ENCODE measurements at regions not wholly inside any gene's neighbourhood (a gene's known extent, or its start where the extent isn't known, plus 50 kb on each side); places are given as distances from the start of the nearest gene placed in this dataset.

DNA sequence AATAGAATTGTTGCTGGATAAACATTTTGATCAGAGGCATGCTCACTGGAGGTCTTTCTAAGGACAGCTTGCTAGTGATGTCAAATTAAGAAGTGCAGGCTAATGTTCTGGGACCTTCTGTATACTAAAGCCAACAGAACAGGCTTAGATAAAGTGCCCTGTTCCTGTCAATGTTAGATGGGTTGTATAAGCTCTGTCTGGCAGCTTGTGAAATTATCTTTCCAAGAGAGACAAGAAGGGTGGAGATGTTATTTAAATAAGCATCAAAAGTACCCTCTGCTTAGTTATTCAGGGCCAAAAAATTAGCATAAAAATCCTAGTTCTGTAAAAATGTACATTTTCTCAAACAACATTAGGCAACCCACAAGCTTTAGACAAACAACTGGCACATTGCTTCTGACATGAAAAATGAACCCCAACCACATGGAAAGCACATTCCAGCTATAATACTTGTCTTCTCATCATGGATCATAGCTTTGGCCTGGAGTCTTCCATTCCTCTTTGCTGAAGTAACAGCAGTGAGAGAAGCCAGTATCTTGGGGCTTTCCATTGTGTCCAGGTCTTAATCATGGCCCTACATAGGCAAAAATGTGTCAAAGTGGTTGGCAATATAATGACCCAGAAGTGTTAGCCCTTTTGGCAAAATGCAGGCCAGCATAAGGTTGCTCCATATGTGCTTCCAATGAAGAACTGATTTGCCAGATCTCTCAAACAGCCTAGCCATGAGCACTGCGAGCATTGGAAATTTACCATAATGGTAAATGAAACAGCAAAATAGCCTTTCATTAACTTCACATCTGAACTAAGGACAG is 478.1 kb upstream of the ZNF804A start:
- no peak overlapping the region for H3K4me3 ChIP-seq (ENCODE audit: low read length)
- Mint-ChIP-seq H3K36me3 (ENCODE audit: low read depth) (no peaks in the 10 kb centered on the region), H3K27me3 (no peaks in the 10 kb centered on the region), H3K27ac (no peak overlapping the region), H3K4me1 (ENCODE audit: low read depth) (no peaks in the 10 kb centered on the region), H3K9me3 (peaks cover 8% of the 10 kb centered on the region), H3K4me3 (no peak overlapping the region)
- ATAC-seq (ENCODE audit: poor library complexity) (no peak), DNase-seq (no peak)
- H3K9me3 ChIP-seq (ENCODE audit: control insufficient read depth in 1 of 2, insufficient read depth in 1 of 2, low read length in 2 of 2), result peaks cover 0 to 3% of the 10 kb centered on the region in 2 experiments
- POLR2A ChIA-PET, result no interaction called here
- no peaks in the 10 kb centered on the region for H3K4me1 ChIP-seq (ENCODE audit: insufficient read depth, low read length)
- no peak overlapping the region for H3K27ac ChIP-seq (ENCODE audit: low read depth in 1 of 2, low read length in 2 of 2)
- intact Hi-C loops (cut with DNase I, micrococcal nuclease), result no loop called here
- H3K27me3 ChIP-seq (ENCODE audit: control insufficient read depth in 1 of 2, insufficient read depth in 2 of 2, low read length in 2 of 2), result no peaks in the 10 kb centered on the region
- TF ChIP-seq, protein P1, sequence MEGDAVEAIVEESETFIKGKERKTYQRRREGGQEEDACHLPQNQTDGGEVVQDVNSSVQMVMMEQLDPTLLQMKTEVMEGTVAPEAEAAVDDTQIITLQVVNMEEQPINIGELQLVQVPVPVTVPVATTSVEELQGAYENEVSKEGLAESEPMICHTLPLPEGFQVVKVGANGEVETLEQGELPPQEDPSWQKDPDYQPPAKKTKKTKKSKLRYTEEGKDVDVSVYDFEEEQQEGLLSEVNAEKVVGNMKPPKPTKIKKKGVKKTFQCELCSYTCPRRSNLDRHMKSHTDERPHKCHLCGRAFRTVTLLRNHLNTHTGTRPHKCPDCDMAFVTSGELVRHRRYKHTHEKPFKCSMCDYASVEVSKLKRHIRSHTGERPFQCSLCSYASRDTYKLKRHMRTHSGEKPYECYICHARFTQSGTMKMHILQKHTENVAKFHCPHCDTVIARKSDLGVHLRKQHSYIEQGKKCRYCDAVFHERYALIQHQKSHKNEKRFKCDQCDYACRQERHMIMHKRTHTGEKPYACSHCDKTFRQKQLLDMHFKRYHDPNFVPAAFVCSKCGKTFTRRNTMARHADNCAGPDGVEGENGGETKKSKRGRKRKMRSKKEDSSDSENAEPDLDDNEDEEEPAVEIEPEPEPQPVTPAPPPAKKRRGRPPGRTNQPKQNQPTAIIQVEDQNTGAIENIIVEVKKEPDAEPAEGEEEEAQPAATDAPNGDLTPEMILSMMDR (IDR thresholded peaks at IDR 0.05), result no peak
- no peaks in the 10 kb centered on the region for H3K36me3 ChIP-seq (ENCODE audit: insufficient read depth, low read length)
- CTCF ChIA-PET, result no interaction called here

DNA sequence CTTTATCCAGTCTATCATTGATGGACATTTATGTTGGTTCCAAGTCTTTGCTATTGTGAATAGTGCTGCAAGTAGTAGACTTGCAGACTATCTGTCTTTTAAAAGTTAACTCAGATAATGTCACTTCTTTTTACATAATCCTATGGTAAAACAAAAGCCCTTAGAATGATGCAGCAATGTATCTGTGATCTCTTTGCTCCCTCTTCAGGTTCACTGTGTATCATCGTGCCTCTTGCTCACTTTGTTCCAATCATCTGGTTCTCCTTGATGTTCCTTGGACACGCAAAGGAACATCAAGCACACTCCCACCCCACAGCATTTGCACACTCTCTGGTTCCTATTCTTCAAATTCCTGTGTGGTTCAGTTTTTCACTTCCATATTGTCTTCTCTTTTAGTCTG is 472.5 kb upstream of the ZNF804A start:
- Mint-ChIP-seq H3K27ac (no peak overlapping the region), H3K36me3 (ENCODE audit: low read depth) (no peaks in the 10 kb centered on the region), H3K9me3 (no peaks in the 10 kb centered on the region), H3K4me3 (no peak overlapping the region), H3K4me1 (ENCODE audit: low read depth) (no peaks in the 10 kb centered on the region), H3K27me3 (no peaks in the 10 kb centered on the region)
- Histone ChIP-seq H3K36me3 (ENCODE audit: insufficient read depth, low read length) (no peaks in the 10 kb centered on the region), H3K4me3 (ENCODE audit: low read length) (no peak overlapping the region), H3K27ac (ENCODE audit: low read depth in 1 of 2, low read length in 2 of 2) (no peak overlapping the region), H3K27me3 (ENCODE audit: control insufficient read depth in 1 of 2, insufficient read depth in 2 of 2, low read length in 2 of 2) (no peaks in the 10 kb centered on the region), H3K4me1 (ENCODE audit: insufficient read depth, low read length) (no peaks in the 10 kb centered on the region), H3K9me3 (ENCODE audit: control insufficient read depth in 1 of 2, insufficient read depth in 1 of 2, low read length in 2 of 2) (no peaks in the 10 kb centered on the region)
- ATAC-seq (ENCODE audit: poor library complexity) (no peak), DNase-seq (no peak)
- TF ChIP-seq, protein P1 (IDR thresholded peaks at IDR 0.05), result no peak
- CTCF ChIA-PET, result no interaction called here
- POLR2A ChIA-PET, result no interaction called here
- intact Hi-C loops (cut with DNase I, micrococcal nuclease), result no loop called here

DNA sequence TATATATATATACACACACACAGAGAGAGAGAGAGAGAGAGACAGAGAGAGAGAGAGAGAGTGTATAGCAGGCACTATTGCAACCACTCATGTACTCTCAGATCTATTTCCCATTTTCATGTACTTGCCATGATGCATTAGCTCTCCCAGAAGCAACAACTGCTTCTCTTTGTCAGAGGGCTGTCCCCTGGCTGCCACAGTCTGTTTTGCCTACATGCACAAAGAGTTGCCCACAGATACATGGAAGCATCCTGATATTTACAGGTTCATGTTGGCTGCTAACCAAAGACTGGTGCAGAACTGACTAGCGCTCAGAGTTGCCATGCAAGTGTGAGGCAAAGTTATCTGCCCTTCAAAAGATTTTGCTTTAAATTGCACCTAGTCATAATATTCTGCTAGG is 469.3 kb upstream of the ZNF804A start:
- Histone ChIP-seq H3K4me3 (ENCODE audit: low read length) (no peak overlapping the region), H3K36me3 (ENCODE audit: insufficient read depth, low read length) (no peaks in the 10 kb centered on the region), H3K27me3 (ENCODE audit: control insufficient read depth in 1 of 2, insufficient read depth in 2 of 2, low read length in 2 of 2) (no peaks in the 10 kb centered on the region), H3K27ac (ENCODE audit: low read depth in 1 of 2, low read length in 2 of 2) (no peak overlapping the region), H3K9me3 (ENCODE audit: control insufficient read depth in 1 of 2, insufficient read depth in 1 of 2, low read length in 2 of 2) (peaks cover 0 to 4% of the 10 kb centered on the region in 2 experiments), H3K4me1 (ENCODE audit: insufficient read depth, low read length) (no peaks in the 10 kb centered on the region)
- ATAC-seq (ENCODE audit: poor library complexity), result no peak
- Mint-ChIP-seq H3K9me3 (peaks cover 6% of the 10 kb centered on the region), H3K27me3 (no peaks in the 10 kb centered on the region), H3K4me3 (no peak overlapping the region), H3K36me3 (ENCODE audit: low read depth) (no peaks in the 10 kb centered on the region), H3K4me1 (ENCODE audit: low read depth) (no peaks in the 10 kb centered on the region), H3K27ac (no peak overlapping the region)
- DNase-seq, result no peak
- ChIA-PET POLR2A (no interaction called here), CTCF (no interaction called here)
- intact Hi-C loops (cut with DNase I, micrococcal nuclease), result no loop called here
- TF ChIP-seq, protein P1 (IDR thresholded peaks at IDR 0.05), result no peak
